ENCODE measurements at regions not wholly inside any gene's neighbourhood (a gene's known extent, or its start where the extent isn't known, plus 50 kb on each side); places are given as distances from the start of the nearest gene placed in this dataset.

- ChIA-PET POLR2A (ENCODE audit: unreplicated experiment) (no interaction called here), CTCF (no interaction called here)
- no peaks in the 10 kb centered on the region for H3K79me2 ChIP-seq (ENCODE audit: low read depth)
- no peaks in the 10 kb centered on the region for H3K4me1 ChIP-seq (replicated peaks; ENCODE audit: insufficient read depth)
- H2AFZ ChIP-seq: no peak overlapping the region
- H3K27me3 ChIP-seq (ENCODE audit: insufficient read depth, low read depth): no peaks in the 10 kb centered on the region
- H3K4me2 ChIP-seq: no peak overlapping the region
- no peak for DNase-seq
- no peaks in the 10 kb centered on the region for H3K36me3 ChIP-seq (ENCODE audit: low read depth)
- no peak overlapping the region for H3K4me3 ChIP-seq
- no peaks in the 10 kb centered on the region for H3K9me2 ChIP-seq (ENCODE audit: insufficient read depth)
- intact Hi-C loops (cut with micrococcal nuclease; ENCODE audit: unreplicated experiment): no loop called here
- H3K9me3 ChIP-seq (ENCODE audit: insufficient read depth, low read depth): no peaks in the 10 kb centered on the region
- no peaks in the 10 kb centered on the region for H3F3A ChIP-seq (ENCODE audit: insufficient read depth, low read depth)
- H4K20me1 ChIP-seq (ENCODE audit: insufficient read depth): no peaks in the 10 kb centered on the region
- BruUV-seq (replicated peaks): no TSS peak
- TF ChIP-seq EZH2 (IDR thresholded peaks at IDR 0.05; ENCODE audit: low read depth): no peak
- no peak for TF ChIP-seq CTCF (conservative IDR thresholded peaks at IDR 0.05)
- no peak overlapping the region for H3K27ac ChIP-seq
Observed at GRCh38 chr9:16157651-16158050, 604.8 kb downstream of the CCDC171 start.

- no peaks in the 10 kb centered on the region for H3K9me2 ChIP-seq (ENCODE audit: insufficient read depth)
- no peak overlapping the region for H3K4me3 ChIP-seq
- no peak overlapping the region for H3K27ac ChIP-seq
- POLR2A ChIA-PET (ENCODE audit: unreplicated experiment): no interaction called here
- no peaks in the 10 kb centered on the region for H3K27me3 ChIP-seq (ENCODE audit: insufficient read depth, low read depth)
- BruUV-seq (replicated peaks): no TSS peak
- TF ChIP-seq EZH2 (IDR thresholded peaks at IDR 0.05; ENCODE audit: low read depth) (no peak), CTCF (conservative IDR thresholded peaks at IDR 0.05) (no peak)
- intact Hi-C loops (cut with micrococcal nuclease; ENCODE audit: unreplicated experiment): no loop called here
- no peaks in the 10 kb centered on the region for H3K36me3 ChIP-seq (ENCODE audit: low read depth)
- H3F3A ChIP-seq (ENCODE audit: insufficient read depth, low read depth): no peaks in the 10 kb centered on the region
- CTCF ChIA-PET: no interaction called here
- no peak for DNase-seq
- H3K4me1 ChIP-seq (replicated peaks; ENCODE audit: insufficient read depth): no peaks in the 10 kb centered on the region
- no peaks in the 10 kb centered on the region for H4K20me1 ChIP-seq (ENCODE audit: insufficient read depth)
- H3K9me3 ChIP-seq (ENCODE audit: insufficient read depth, low read depth): no peaks in the 10 kb centered on the region
- no peak overlapping the region for H3K4me2 ChIP-seq
- no peak overlapping the region for H2AFZ ChIP-seq
- no peaks in the 10 kb centered on the region for H3K79me2 ChIP-seq (ENCODE audit: low read depth)
Observed at GRCh38 chr9:16158093-16158492, 605.2 kb downstream of the CCDC171 start.

GRCh38 chr9:16161483-16161882, 608.6 kb downstream of the CCDC171 start:
- H3K9me2 ChIP-seq (ENCODE audit: insufficient read depth): no peaks in the 10 kb centered on the region
- H4K20me1 ChIP-seq (ENCODE audit: insufficient read depth): no peaks in the 10 kb centered on the region
- no peak overlapping the region for H2AFZ ChIP-seq
- H3K79me2 ChIP-seq (ENCODE audit: low read depth): no peaks in the 10 kb centered on the region
- no TSS peak for BruUV-seq (replicated peaks)
- H3K4me3 ChIP-seq: no peak overlapping the region
- intact Hi-C loops (cut with micrococcal nuclease; ENCODE audit: unreplicated experiment): no loop called here
- H3K9me3 ChIP-seq (ENCODE audit: insufficient read depth, low read depth): no peaks in the 10 kb centered on the region
- H3K4me2 ChIP-seq: no peak overlapping the region
- no peaks in the 10 kb centered on the region for H3K27me3 ChIP-seq (ENCODE audit: insufficient read depth, low read depth)
- H3F3A ChIP-seq (ENCODE audit: insufficient read depth, low read depth): no peaks in the 10 kb centered on the region
- no peak overlapping the region for H3K27ac ChIP-seq
- CTCF ChIA-PET: no interaction called here
- POLR2A ChIA-PET (ENCODE audit: unreplicated experiment): no interaction called here
- no peaks in the 10 kb centered on the region for H3K36me3 ChIP-seq (ENCODE audit: low read depth)
- no peak for DNase-seq
- TF ChIP-seq CTCF (conservative IDR thresholded peaks at IDR 0.05): no peak
- no peak for TF ChIP-seq EZH2 (IDR thresholded peaks at IDR 0.05; ENCODE audit: low read depth)
- no peaks in the 10 kb centered on the region for H3K4me1 ChIP-seq (replicated peaks; ENCODE audit: insufficient read depth)
